ENCODE measurements at regions not wholly inside any gene's neighbourhood (a gene's known extent, or its start where the extent isn't known, plus 50 kb on each side); places are given as distances from the start of the nearest gene placed in this dataset.

GRCh38 chr13:47859165-47859564, 141.9 kb downstream of the SUCLA2 start:
- TF ChIP-seq, protein P1, sequence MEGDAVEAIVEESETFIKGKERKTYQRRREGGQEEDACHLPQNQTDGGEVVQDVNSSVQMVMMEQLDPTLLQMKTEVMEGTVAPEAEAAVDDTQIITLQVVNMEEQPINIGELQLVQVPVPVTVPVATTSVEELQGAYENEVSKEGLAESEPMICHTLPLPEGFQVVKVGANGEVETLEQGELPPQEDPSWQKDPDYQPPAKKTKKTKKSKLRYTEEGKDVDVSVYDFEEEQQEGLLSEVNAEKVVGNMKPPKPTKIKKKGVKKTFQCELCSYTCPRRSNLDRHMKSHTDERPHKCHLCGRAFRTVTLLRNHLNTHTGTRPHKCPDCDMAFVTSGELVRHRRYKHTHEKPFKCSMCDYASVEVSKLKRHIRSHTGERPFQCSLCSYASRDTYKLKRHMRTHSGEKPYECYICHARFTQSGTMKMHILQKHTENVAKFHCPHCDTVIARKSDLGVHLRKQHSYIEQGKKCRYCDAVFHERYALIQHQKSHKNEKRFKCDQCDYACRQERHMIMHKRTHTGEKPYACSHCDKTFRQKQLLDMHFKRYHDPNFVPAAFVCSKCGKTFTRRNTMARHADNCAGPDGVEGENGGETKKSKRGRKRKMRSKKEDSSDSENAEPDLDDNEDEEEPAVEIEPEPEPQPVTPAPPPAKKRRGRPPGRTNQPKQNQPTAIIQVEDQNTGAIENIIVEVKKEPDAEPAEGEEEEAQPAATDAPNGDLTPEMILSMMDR (IDR thresholded peaks at IDR 0.05) = no peak
- TF ChIP-seq POLR2A (IDR thresholded peaks at IDR 0.05) = no peak

All from adrenal gland (tissue), 5 donors.